HepG2 (cell line): ENCODE measurements at regions not wholly inside any gene's neighbourhood (a gene's known extent, or its start where the extent isn't known, plus 50 kb on each side); places are given as distances from the start of the nearest gene placed in this dataset.

Experiments used
- ARHGAP35 ChIP-seq: sonication (generic); formaldehyde crosslinking; IDR thresholded peaks from 2 replicates; pipeline ENCODE4 v1.9.0; 2022; ENCODE audit warnings: mild to moderate bottlenecking, inconsistent platforms, moderate library complexity, missing genetic modification reagents, borderline replicate concordance
- BHLHE40 ChIP-seq: IDR thresholded peaks from 2 replicates; pipeline ENCODE4 v1.6.1; 2011; ENCODE audit warnings: low read length, improper control_type of control experiment
- CEBPG ChIP-seq: IDR thresholded peaks from 2 replicates; pipeline ENCODE4 v1.6.1; 2016
- CTCF ChIP-seq: sonication (generic); formaldehyde crosslinking; IDR thresholded peaks from 2 replicates; pipeline ENCODE4 v1.5.0; 2020; ENCODE audit warnings: mild to moderate bottlenecking, missing genetic modification reagents, moderate library complexity
- FOXM1 ChIP-seq: sonication (generic); formaldehyde crosslinking; IDR thresholded peaks from 2 replicates; pipeline ENCODE4 v1.5.0; 2020; ENCODE audit warnings: missing genetic modification reagents
- JUNB ChIP-seq: sonication (generic); formaldehyde crosslinking; IDR thresholded peaks from 2 replicates; pipeline ENCODE4 v1.8.0; 2022; ENCODE audit warnings: missing genetic modification reagents, mild to moderate bottlenecking, borderline replicate concordance
- KLF12 ChIP-seq: sonication (generic); formaldehyde crosslinking; IDR thresholded peaks from 2 replicates; pipeline ENCODE4 v1.4.0; 2020; ENCODE audit warnings: missing genetic modification reagents, borderline replicate concordance
- SIN3A ChIP-seq: IDR thresholded peaks from 2 replicates; pipeline ENCODE4 v1.6.1; 2011; ENCODE audit warnings: low read depth, mild to moderate bottlenecking, control low read depth, low read length, borderline replicate concordance
- TAF1 ChIP-seq: sonication (generic); formaldehyde crosslinking; IDR thresholded peaks from 2 replicates; pipeline ENCODE4 v1.4.0; 2020; ENCODE audit warnings: missing genetic modification reagents
- YY1 ChIP-seq: IDR thresholded peaks from 2 replicates; pipeline ENCODE4 v1.6.1; 2011; ENCODE audit warnings: low read length, low read depth, moderate library complexity, mild to moderate bottlenecking; ENCODE audit not compliant: insufficient read depth, insufficient replicate concordance
- ZBTB43 ChIP-seq: sonication (generic); formaldehyde crosslinking; conservative IDR thresholded peaks from 2 replicates; pipeline ENCODE4 v1.4.0; 2020; ENCODE audit warnings: missing genetic modification reagents
- ZNF326 ChIP-seq: sonication (generic); formaldehyde crosslinking; IDR thresholded peaks from 2 replicates; pipeline ENCODE4 v1.4.0; 2020; ENCODE audit warnings: missing genetic modification reagents, borderline replicate concordance
- TF ChIP-seq, protein P1 (sequence below): sonication (generic); formaldehyde crosslinking; IDR thresholded peaks from 2 replicates; pipeline ENCODE4 v1.8.0; 2022; ENCODE audit warnings: mild to moderate bottlenecking, missing genetic modification reagents, moderate library complexity
- TF ChIP-seq, protein P2 (sequence below): sonication (generic); formaldehyde crosslinking; IDR thresholded peaks from 2 replicates; pipeline ENCODE4 v1.5.0; 2020; ENCODE audit warnings: mild to moderate bottlenecking, missing genetic modification reagents, borderline replicate concordance

DNA sequence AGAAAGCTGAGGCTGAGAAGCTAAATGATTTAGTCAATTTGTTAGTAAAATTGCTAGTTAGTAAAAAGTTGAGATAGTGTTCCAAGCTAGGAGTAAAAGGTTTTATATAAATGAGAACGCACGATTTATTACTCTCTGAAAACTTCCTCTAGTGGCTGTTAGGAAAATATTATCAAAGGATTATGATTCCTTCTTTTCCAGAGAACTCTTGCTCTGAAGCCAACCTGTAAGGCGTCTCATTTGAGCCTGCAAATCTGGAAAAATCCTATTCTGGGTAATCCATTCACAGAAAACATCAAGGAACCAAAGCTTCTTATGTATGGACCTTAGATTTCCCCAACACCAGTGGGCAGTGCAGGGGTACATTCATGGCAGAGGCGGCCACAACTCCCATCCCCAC lies 252.7 kb downstream of the SOD2 start:
- TF ChIP-seq ZNF326 (CRISPR knock-in tag) (no peak), ARHGAP35 (CRISPR knock-in tag) (no peak), YY1 (no peak), BHLHE40 (no peak), FOXM1 (CRISPR knock-in tag) (no peak), TAF1 (CRISPR knock-in tag) (no peak), JUNB (CRISPR knock-in tag) (no peak), ZBTB43 (CRISPR knock-in tag) (no peak), SIN3A (no peak), CEBPG (no peak), CTCF (CRISPR knock-in tag) (no peak), KLF12 (no peak)
- TF ChIP-seq, protein P1, sequence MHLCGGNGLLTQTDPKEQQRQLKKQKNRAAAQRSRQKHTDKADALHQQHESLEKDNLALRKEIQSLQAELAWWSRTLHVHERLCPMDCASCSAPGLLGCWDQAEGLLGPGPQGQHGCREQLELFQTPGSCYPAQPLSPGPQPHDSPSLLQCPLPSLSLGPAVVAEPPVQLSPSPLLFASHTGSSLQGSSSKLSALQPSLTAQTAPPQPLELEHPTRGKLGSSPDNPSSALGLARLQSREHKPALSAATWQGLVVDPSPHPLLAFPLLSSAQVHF (CRISPR knock-in tag) = no peak
- TF ChIP-seq, protein P2, sequence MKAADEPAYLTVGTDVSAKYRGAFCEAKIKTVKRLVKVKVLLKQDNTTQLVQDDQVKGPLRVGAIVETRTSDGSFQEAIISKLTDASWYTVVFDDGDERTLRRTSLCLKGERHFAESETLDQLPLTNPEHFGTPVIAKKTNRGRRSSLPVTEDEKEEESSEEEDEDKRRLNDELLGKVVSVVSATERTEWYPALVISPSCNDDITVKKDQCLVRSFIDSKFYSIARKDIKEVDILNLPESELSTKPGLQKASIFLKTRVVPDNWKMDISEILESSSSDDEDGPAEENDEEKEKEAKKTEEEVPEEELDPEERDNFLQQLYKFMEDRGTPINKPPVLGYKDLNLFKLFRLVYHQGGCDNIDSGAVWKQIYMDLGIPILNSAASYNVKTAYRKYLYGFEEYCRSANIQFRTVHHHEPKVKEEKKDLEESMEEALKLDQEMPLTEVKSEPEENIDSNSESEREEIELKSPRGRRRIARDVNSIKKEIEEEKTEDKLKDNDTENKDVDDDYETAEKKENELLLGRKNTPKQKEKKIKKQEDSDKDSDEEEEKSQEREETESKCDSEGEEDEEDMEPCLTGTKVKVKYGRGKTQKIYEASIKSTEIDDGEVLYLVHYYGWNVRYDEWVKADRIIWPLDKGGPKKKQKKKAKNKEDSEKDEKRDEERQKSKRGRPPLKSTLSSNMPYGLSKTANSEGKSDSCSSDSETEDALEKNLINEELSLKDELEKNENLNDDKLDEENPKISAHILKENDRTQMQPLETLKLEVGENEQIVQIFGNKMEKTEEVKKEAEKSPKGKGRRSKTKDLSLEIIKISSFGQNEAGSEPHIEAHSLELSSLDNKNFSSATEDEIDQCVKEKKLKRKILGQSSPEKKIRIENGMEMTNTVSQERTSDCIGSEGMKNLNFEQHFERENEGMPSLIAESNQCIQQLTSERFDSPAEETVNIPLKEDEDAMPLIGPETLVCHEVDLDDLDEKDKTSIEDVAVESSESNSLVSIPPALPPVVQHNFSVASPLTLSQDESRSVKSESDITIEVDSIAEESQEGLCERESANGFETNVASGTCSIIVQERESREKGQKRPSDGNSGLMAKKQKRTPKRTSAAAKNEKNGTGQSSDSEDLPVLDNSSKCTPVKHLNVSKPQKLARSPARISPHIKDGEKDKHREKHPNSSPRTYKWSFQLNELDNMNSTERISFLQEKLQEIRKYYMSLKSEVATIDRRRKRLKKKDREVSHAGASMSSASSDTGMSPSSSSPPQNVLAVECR (CRISPR knock-in tag) = no peak
